GM18909 (cell line): ENCODE measurements at regions not wholly inside any gene's neighbourhood (a gene's known extent, or its start where the extent isn't known, plus 50 kb on each side); places are given as distances from the start of the nearest gene placed in this dataset.
"Not testable (repeated sequence)": the region's sequence is repeated elsewhere in the genome, so short reads cannot be mapped to it uniquely, and the experiment has no call there.

Source experiments
- ATAC-seq: cut with Tn5 transposase; IDR thresholded peaks from one replicate; pipeline ENCODE4 v1.9.1; 2021; ENCODE audit warnings: mild to moderate bottlenecking; ENCODE audit not compliant: unreplicated experiment, poor library complexity

GRCh38 chr20:26219546-26219945, 522.9 kb upstream of the ZNF337 start:
- not testable (repeated sequence) for ATAC-seq

DNA sequence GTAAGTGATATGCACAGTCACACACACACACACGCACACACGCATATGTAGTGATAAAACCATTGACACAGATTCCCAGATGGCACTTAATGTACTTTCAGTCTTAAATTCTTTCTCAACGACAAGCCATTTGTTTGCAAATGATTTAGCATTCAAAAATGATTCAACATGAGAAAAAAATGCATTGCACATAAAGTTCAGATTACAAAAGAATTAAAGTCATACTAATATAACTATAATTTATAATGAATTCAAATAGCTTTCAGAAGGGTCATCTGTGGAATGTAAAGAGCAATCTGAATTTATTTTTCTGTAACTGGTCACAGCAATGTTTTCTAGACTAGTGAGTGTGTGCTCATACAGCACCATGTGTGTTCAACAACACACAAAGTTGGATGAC, 521.6 kb upstream of the ZNF337 start:
- ATAC-seq: no peak

GRCh38 chr20:26216025-26216424, 519.4 kb upstream of the ZNF337 start:
- no peak for ATAC-seq

DNA sequence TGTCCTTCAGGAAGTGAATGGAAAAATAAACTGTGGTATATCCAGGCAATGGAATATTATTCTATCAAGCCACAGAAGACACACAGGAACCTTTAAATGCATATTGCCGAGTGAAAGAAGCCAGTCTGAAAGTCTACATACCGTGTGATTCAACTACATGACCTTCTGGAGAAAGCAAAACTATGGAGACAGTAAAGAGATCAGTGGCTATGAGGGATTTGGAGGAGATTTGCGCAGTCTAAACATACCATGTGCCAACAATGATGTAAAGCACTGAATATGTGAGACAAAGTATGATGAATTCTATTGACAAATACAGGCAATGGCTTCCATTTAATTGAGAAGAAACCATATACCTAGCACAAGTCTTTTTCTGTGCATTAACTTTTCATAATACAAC, 518.3 kb upstream of the ZNF337 start:
- ATAC-seq: no peak

DNA sequence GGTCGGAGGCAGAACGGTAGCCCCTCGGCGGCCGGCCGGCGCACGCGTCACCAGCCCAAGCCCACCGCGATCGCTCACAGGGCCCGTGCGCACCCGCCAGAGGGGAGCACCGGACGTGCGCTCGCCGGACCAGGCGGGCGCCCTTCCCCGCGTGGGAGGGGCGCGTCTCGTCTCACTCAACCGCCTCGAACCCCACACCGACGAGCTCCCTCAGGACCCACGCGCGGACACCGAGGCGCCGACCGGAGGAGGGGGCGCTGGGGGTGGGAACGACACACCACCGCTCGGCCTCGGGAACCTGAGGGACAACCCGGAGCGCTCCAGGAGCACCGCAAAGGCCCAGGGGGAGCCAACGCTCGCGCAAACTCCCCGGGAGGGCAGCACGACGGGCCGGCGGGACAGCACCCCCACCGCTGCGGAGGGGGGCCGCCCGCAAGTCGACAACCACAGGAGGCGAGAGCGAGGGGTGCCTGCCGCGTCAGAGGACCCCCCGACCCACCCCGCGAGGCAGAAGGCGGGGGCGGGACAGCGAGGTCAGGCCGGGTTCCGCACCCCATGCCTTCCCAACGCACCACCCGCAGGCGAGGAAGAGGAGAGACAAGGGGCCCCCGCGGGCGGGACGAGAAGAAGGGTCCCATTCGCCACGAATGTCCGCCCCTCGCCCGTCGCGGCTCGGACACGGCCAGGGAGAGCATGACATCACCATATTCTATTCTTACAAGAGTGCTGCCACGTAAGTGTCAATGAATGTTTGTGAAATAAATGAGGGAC, 512.7 kb upstream of the ZNF337 start:
- no peak for ATAC-seq

- ATAC-seq: no peak
These were observed 511.8 kb upstream of the ZNF337 start for GRCh38 chr20:26208296-26209091.

- ATAC-seq: not testable (repeated sequence)
These were observed 511.3 kb upstream of the ZNF337 start for GRCh38 chr20:26207967-26208295.

- no peak for ATAC-seq
These were observed 510.7 kb upstream of the ZNF337 start for GRCh38 chr20:26207237-26207966.

DNA sequence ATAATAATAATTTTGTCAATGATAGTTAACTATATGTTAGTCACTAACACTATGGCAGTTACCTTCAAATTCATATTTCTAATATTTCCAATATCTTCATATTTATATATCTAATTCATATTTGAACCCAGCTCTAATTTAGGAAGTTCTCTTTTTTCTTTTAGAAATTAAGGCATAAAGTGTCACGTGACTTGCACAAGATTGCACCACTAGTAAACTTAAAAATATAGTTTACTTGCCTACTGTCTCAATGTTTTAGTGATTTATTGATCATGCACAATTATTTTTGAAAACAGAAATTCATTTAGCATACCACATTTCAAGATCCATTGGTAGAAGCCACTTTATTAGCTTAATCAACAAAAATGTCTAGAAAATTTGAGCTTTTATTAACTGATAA, 508.7 kb upstream of the ZNF337 start:
- no peak for ATAC-seq

DNA sequence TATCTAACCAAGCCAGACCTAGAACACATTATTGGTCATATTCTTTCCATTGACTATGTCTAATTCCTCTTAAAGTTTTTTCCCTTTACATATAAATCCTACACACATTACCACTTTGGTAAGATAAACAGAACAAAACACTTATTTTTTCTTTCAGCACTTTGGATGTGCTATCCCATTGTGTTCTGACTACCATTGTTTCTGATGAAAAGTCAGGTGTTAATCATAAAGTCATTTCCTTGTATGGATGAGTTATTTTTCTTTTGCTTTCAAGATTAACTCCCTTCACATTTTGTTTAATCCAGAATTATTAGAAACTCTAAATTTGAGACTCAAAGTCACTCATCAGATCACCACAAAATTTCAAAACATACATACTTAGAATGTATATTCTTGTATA, 504.4 kb upstream of the ZNF337 start:
- ATAC-seq: not testable (repeated sequence)

- not testable (repeated sequence) for ATAC-seq
These were observed 490.7 kb upstream of the ZNF337 start for GRCh38 chr20:26187329-26187728.

GRCh38 chr20:26183720-26184119, 487.1 kb upstream of the ZNF337 start:
- not testable (repeated sequence) for ATAC-seq

GRCh38 chr20:26181364-26181763, 484.7 kb upstream of the ZNF337 start:
- not testable (repeated sequence) for ATAC-seq

DNA sequence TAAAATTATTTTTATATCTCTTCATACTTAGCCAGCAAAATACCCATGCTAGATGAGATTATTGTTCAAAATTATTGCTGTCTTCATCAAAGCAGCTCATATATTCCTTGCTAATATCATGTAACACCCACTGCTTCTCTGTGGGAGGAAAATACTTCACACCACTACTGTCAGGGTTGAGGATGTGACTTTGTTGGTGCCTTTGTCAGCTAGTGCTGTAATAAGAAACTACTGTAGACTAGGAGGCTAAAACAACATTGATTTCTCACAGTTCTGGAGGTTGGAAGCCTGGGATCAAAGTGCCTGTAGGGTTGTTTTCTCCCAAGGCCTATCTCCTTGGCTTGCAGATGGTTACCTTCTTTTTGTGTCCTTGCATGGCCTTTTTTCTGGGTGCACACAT, 475.2 kb upstream of the ZNF337 start:
- ATAC-seq: not testable (repeated sequence)

DNA sequence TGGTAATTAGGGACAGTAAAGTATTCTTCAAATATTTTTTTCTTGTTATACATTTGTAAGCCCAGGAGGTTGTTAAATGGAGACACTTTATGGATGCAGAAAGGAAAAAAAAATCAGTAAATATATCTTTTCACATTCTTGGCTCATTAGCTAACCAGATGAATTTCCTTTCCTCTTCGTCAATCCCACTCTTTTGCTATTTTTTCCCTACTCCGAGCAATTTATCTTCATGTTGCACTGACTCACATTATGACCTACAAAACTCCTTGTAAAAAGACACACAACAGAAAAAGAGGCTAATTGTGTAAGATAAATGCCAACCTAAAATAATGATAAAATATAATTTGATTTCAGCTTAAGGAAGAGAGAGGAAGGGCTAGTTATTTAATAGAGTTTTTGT, 472.9 kb upstream of the ZNF337 start:
- ATAC-seq: no peak

- ATAC-seq: no peak
These were observed 470.8 kb upstream of the ZNF337 start for GRCh38 chr20:26167499-26167898.

- no peak for ATAC-seq
These were observed 467.2 kb upstream of the ZNF337 start for GRCh38 chr20:26163890-26164289.

DNA sequence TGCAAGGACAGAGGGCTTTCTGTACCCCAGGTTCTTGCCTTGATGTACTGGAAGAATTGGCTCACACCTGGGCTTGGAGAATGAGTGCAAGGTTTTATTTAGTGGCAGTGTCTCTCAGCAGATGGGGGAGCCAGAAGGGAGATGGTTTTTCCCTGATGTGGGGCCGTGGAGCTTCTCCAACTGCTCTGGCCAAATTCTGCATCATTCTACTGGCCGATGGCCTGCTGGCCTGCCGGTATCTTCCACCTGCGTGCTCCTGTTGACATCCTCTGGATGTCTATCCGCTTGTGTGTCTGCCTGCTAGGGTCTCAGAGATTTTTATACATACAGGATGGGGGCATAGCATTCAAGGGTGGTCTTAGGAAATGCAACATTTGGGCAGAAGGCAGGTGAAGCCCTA, 466.5 kb upstream of the ZNF337 start:
- ATAC-seq: not testable (repeated sequence)

GRCh38 chr20:26161741-26162140, 465.1 kb upstream of the ZNF337 start:
- ATAC-seq: not testable (repeated sequence)

DNA sequence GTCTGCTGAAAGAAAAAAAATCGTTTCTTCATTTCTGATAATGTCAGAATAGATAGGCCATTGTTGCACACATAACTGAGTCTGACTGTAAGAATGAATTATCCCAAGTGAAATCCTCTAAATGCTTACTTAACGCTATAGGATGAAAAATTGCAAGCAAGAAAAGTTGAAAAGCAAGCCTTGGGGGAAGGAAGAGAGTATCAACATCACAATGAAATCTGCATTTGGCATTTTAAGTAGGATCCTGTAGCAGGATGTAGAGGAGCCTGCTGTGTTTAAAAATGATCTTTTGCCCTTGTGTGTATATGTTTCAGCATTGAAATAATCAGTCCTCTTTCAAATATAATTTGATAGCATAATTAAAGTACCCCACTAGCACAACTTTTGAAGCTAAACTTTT, 464.3 kb upstream of the ZNF337 start:
- not testable (repeated sequence) for ATAC-seq

GRCh38 chr20:26154224-26154623, 457.6 kb upstream of the ZNF337 start:
- ATAC-seq: no peak
